Keratinocyte (primary cell): ENCODE measurements at regions not wholly inside any gene's neighbourhood (a gene's known extent, or its start where the extent isn't known, plus 50 kb on each side); places are given as distances from the start of the nearest gene placed in this dataset.

Experiments used
- DNase-seq: peaks from one replicate; pipeline ENCODE4 v3.0.0-alpha.2; 2011; ENCODE audit warnings: low read depth, missing footprints, low spot score
- FAIRE-seq: peaks from 2 replicates; lab custom pipeline; 2011; peaks lifted over from hg19 to GRCh38; lab: Jason Lieb, UNC
- H2AFZ ChIP-seq: 2 replicates; pipeline ENCODE4 v1.6.0; 2012; ENCODE audit warnings: low read length, control low read depth, inconsistent platforms; ENCODE audit not compliant: control insufficient read depth
- H3K27ac ChIP-seq: 2 replicates; pipeline ENCODE4 v1.5.1; 2011; ENCODE audit warnings: low read length; ENCODE audit not compliant: control insufficient read depth, insufficient read depth
- H3K27me3 ChIP-seq: 3 replicates; pipeline ENCODE4 v1.6.0; 2011; ENCODE audit warnings: low read length; ENCODE audit not compliant: control insufficient read depth, insufficient read depth; ENCODE audit errors: extremely low read depth
- H3K36me3 ChIP-seq, 2 experiments: 2 replicates in 1 of 2; 3 replicates in 1 of 2; pipeline ENCODE4 v1.5.1; 2011; ENCODE audit warnings: low read length in 2 of 2, mild to moderate bottlenecking in 1 of 2; ENCODE audit not compliant: control insufficient read depth in 2 of 2, insufficient read depth in 2 of 2; ENCODE audit errors: extremely low read depth in 1 of 2
- H3K4me1 ChIP-seq: 3 replicates; pipeline ENCODE4 v1.5.1; 2011; ENCODE audit warnings: low read length; ENCODE audit not compliant: control insufficient read depth, insufficient read depth; ENCODE audit errors: extremely low read depth
- H3K4me2 ChIP-seq: 3 replicates; pipeline ENCODE4 v1.6.0; 2011; ENCODE audit warnings: low read depth, low read length; ENCODE audit not compliant: control insufficient read depth, insufficient read depth; ENCODE audit errors: extremely low read depth
- H3K4me3 ChIP-seq, 3 experiments: fragments of 200-600 bp in 1 of 3; sonication (generic) in 1 of 3; 2 replicates in 2 of 3; 3 replicates in 1 of 3; pipeline ENCODE4 v1.5.1; 2011 to 2016; ENCODE audit warnings: low read length in 3 of 3, mild to moderate bottlenecking in 3 of 3, control low read depth in 2 of 3, inconsistent platforms in 1 of 3, low read depth in 1 of 3, mixed read lengths in 1 of 3, mixed run types in 1 of 3, moderate library complexity in 1 of 3; ENCODE audit not compliant: control insufficient read depth in 2 of 3, insufficient read depth in 2 of 3; ENCODE audit errors: extremely low read depth in 1 of 3
- H3K79me2 ChIP-seq: 2 replicates; pipeline ENCODE4 v1.6.0; 2012; ENCODE audit warnings: low read length; ENCODE audit not compliant: control insufficient read depth, insufficient read depth
- H3K9ac ChIP-seq: 3 replicates; pipeline ENCODE4 v1.6.0; 2011; ENCODE audit warnings: low read length; ENCODE audit not compliant: control insufficient read depth, insufficient read depth; ENCODE audit errors: extremely low read depth
- H3K9me1 ChIP-seq: 3 replicates; pipeline ENCODE4 v1.6.0; 2011; ENCODE audit warnings: low read length; ENCODE audit not compliant: control insufficient read depth, insufficient read depth; ENCODE audit errors: extremely low read depth
- H3K9me3 ChIP-seq: 2 replicates; pipeline ENCODE4 v1.5.1; 2012; ENCODE audit warnings: low read depth, low read length; ENCODE audit not compliant: control insufficient read depth
- H4K20me1 ChIP-seq: 3 replicates; pipeline ENCODE4 v1.6.0; 2011; ENCODE audit warnings: low read length; ENCODE audit not compliant: control insufficient read depth, insufficient read depth; ENCODE audit errors: extremely low read depth
- CTCF ChIP-seq, 3 experiments: IDR thresholded peaks in 1 of 3; conservative IDR thresholded peaks in 1 of 3; optimal IDR thresholded peaks in 1 of 3; 2 replicates in 2 of 3; 3 replicates in 1 of 3; pipeline versions ENCODE3 to v1.5.1; 2011; ENCODE audit warnings: low read length in 3 of 3, mild to moderate bottlenecking in 3 of 3, moderate library complexity in 2 of 3, control low read depth in 1 of 3, inconsistent platforms in 1 of 3; ENCODE audit not compliant: insufficient read depth in 2 of 3; ENCODE audit errors: extremely low read depth in 1 of 3
- EZH2 ChIP-seq: IDR thresholded peaks from one replicate; pipeline ENCODE4 v1.6.1; 2012; ENCODE audit warnings: inconsistent platforms, mild to moderate bottlenecking, low read length, moderate library complexity
- dilution Hi-C: fragments of 300-500 bp; cut with MboI; formaldehyde crosslinking; loops from one replicate; pipeline ENCODE4 v1.7.0; 2020; ENCODE audit warnings: low sequenced_read_pairs; ENCODE audit not compliant: extremely low pct_ligation_motif_present

DNA sequence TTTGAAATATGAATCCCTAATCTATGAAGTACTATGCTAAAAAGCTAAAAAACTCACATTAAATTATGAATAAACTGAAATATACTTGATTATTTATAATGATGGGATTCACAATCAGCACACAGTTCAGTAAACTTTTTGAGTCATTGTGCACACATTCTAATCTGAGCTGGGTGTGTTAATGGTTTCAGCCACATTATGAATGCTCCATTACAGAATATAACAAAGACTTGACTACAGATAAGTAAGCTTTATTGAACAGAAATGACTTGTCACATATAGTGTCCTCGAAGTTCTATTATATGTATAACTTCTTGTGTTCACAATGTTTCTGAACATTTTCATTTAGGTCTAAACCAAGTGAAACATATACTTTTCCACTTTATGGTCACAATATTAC is 1649.9 kb upstream of the IGFBP7 start:
- no peaks in the 10 kb centered on the region for H3K9me3 ChIP-seq
- no peak overlapping the region for H2AFZ ChIP-seq
- no peaks in the 10 kb centered on the region for H3K9me1 ChIP-seq
- DNase-seq (no peak), FAIRE-seq (no peak)
- H3K9ac ChIP-seq, result no peak overlapping the region
- no peaks in the 10 kb centered on the region for H3K27me3 ChIP-seq
- TF ChIP-seq CTCF (optimal IDR thresholded peaks at IDR 0.05 in 1 of 3, IDR thresholded peaks at IDR 0.05 in 1 of 3, conservative IDR thresholded peaks at IDR 0.05 in 1 of 3; ENCODE audit: extremely low read depth in 1 of 3, insufficient read depth in 2 of 3, low read length in 3 of 3) (no peak), EZH2 (no peak)
- H4K20me1 ChIP-seq, result no peaks in the 10 kb centered on the region
- no peak overlapping the region for H3K27ac ChIP-seq
- no peaks in the 10 kb centered on the region for H3K79me2 ChIP-seq
- H3K4me2 ChIP-seq, result no peak overlapping the region
- no peaks in the 10 kb centered on the region for H3K4me1 ChIP-seq
- no peaks in the 10 kb centered on the region for H3K36me3 ChIP-seq
- dilution Hi-C loops, result no loop called here
- no peak overlapping the region for H3K4me3 ChIP-seq

GRCh38 chr4:58749206-58749605 is 1639.0 kb upstream of the IGFBP7 start:
- Histone ChIP-seq H3K9me3 (no peaks in the 10 kb centered on the region), H3K79me2 (no peaks in the 10 kb centered on the region), H3K4me1 (no peaks in the 10 kb centered on the region), H3K36me3 (no peaks in the 10 kb centered on the region), H2AFZ (no peak overlapping the region), H3K27ac (no peak overlapping the region), H3K4me3 (no peak overlapping the region), H3K27me3 (no peaks in the 10 kb centered on the region), H3K4me2 (no peak overlapping the region), H4K20me1 (no peaks in the 10 kb centered on the region), H3K9me1 (no peaks in the 10 kb centered on the region), H3K9ac (no peak overlapping the region)
- TF ChIP-seq CTCF (optimal IDR thresholded peaks at IDR 0.05 in 1 of 3, IDR thresholded peaks at IDR 0.05 in 1 of 3, conservative IDR thresholded peaks at IDR 0.05 in 1 of 3; ENCODE audit: extremely low read depth in 1 of 3, insufficient read depth in 2 of 3, low read length in 3 of 3), result no peak
- TF ChIP-seq EZH2, result no peak
- no peak for FAIRE-seq
- DNase-seq, result no peak
- dilution Hi-C loops, result no loop called here
